H9 (cell line): ENCODE measurements at regions not wholly inside any gene's neighbourhood (a gene's known extent, or its start where the extent isn't known, plus 50 kb on each side); places are given as distances from the start of the nearest gene placed in this dataset.

Source experiments
- DNase-seq: peaks from one replicate; pipeline ENCODE4 v3.0.0-alpha.2; 2017
- H2AFZ ChIP-seq: one replicate; pipeline ENCODE4 v1.6.1; 2013; ENCODE audit warnings: mild to moderate bottlenecking, low read length, control low read depth, moderate library complexity
- H2AK5ac ChIP-seq: 2 replicates; pipeline ENCODE4 v1.6.1; 2013; ENCODE audit warnings: low read length, control low read depth, mixed read lengths; ENCODE audit not compliant: insufficient read length
- H2BK120ac ChIP-seq: one replicate; pipeline ENCODE4 v1.6.1; 2013; ENCODE audit warnings: low read depth, mild to moderate bottlenecking, low read length, control low read depth, inconsistent platforms; ENCODE audit not compliant: poor library complexity, severe bottlenecking
- H2BK12ac ChIP-seq: 2 replicates; pipeline ENCODE4 v1.6.1; 2013; ENCODE audit warnings: low read length, control low read depth, mixed read lengths, low read depth; ENCODE audit not compliant: insufficient read length
- H2BK15ac ChIP-seq: 2 replicates; pipeline ENCODE4 v1.6.1; 2013; ENCODE audit warnings: low read depth, low read length, control low read depth
- H2BK20ac ChIP-seq: one replicate; pipeline ENCODE4 v1.6.1; 2013; ENCODE audit warnings: low read depth, mild to moderate bottlenecking, low read length, control low read depth, inconsistent platforms; ENCODE audit not compliant: poor library complexity, severe bottlenecking
- H2BK5ac ChIP-seq: 2 replicates; pipeline ENCODE4 v1.6.1; 2013; ENCODE audit warnings: low read length, control low read depth, mixed read lengths; ENCODE audit not compliant: insufficient read length
- H3K14ac ChIP-seq: 2 replicates; pipeline ENCODE4 v1.6.1; 2013; ENCODE audit warnings: low read length, control low read depth; ENCODE audit not compliant: insufficient read depth
- H3K18ac ChIP-seq: 2 replicates; pipeline ENCODE4 v1.6.1; 2013; ENCODE audit warnings: low read depth, mild to moderate bottlenecking, mixed read lengths, low read length, control low read depth; ENCODE audit not compliant: insufficient read length
- H3K23ac ChIP-seq: 2 replicates; pipeline ENCODE4 v1.6.1; 2013; ENCODE audit warnings: low read length, control low read depth, mixed read lengths, low read depth; ENCODE audit not compliant: insufficient read length
- H3K23me2 ChIP-seq: 2 replicates; pipeline ENCODE4 v1.6.1; 2013; ENCODE audit warnings: low read depth, mild to moderate bottlenecking, mixed read lengths, low read length, control low read depth; ENCODE audit not compliant: insufficient read length, poor library complexity, severe bottlenecking
- H3K27ac ChIP-seq: 2 replicates; pipeline ENCODE4 v1.5.1; 2013; ENCODE audit warnings: low read length, control low read depth, mixed read lengths, low read depth; ENCODE audit not compliant: insufficient read length
- H3K27me3 ChIP-seq: 2 replicates; pipeline ENCODE4 v1.6.1; 2013; ENCODE audit warnings: low read length, control low read depth, inconsistent platforms; ENCODE audit not compliant: insufficient read depth
- H3K4ac ChIP-seq: 2 replicates; pipeline ENCODE4 v1.6.1; 2013; ENCODE audit warnings: low read depth, mild to moderate bottlenecking, control low read depth, inconsistent platforms, low read length, moderate library complexity
- H3K4me1 ChIP-seq: 2 replicates; pipeline ENCODE4 v1.6.1; 2013; ENCODE audit warnings: low read length, control low read depth, inconsistent platforms; ENCODE audit not compliant: insufficient read depth
- H3K4me2 ChIP-seq: 2 replicates; pipeline ENCODE4 v1.6.1; 2013; ENCODE audit warnings: low read length, control low read depth, mixed read lengths; ENCODE audit not compliant: insufficient read length, insufficient read depth
- H3K56ac ChIP-seq: 2 replicates; pipeline ENCODE4 v1.6.1; 2013; ENCODE audit warnings: low read depth, mild to moderate bottlenecking, mixed read lengths, low read length, control low read depth; ENCODE audit not compliant: insufficient read length
- H3K79me1 ChIP-seq: 2 replicates; pipeline ENCODE4 v1.6.1; 2013; ENCODE audit warnings: low read depth, mild to moderate bottlenecking, moderate library complexity, low read length, control low read depth, inconsistent platforms; ENCODE audit not compliant: insufficient read depth, poor library complexity, severe bottlenecking
- H3K79me2 ChIP-seq: 2 replicates; pipeline ENCODE4 v1.6.1; 2013; ENCODE audit warnings: low read length, control low read depth, inconsistent platforms; ENCODE audit not compliant: insufficient read depth
- H3K9ac ChIP-seq: 2 replicates; pipeline ENCODE4 v1.6.1; 2013; ENCODE audit warnings: low read length, control low read depth, mixed read lengths; ENCODE audit not compliant: insufficient read length; ENCODE audit errors: extremely low read depth
- H3K9me3 ChIP-seq: one replicate; pipeline ENCODE4 v1.6.1; 2013; ENCODE audit warnings: low read depth, low read length, inconsistent platforms; ENCODE audit not compliant: control insufficient read depth
- H3T11ph ChIP-seq: one replicate; pipeline ENCODE4 v1.6.1; 2013; ENCODE audit warnings: mild to moderate bottlenecking, low read length, control low read depth, inconsistent platforms
- H4K20me1 ChIP-seq: one replicate; pipeline ENCODE4 v1.6.1; 2013; ENCODE audit not compliant: control insufficient read depth, insufficient read length, insufficient read depth
- H4K5ac ChIP-seq: 2 replicates; pipeline ENCODE4 v1.6.1; 2013; ENCODE audit warnings: low read depth, mild to moderate bottlenecking, mixed read lengths, low read length, control low read depth; ENCODE audit not compliant: insufficient read length
- H4K8ac ChIP-seq: replicated peaks from 2 replicates; pipeline ENCODE4 v1.6.1; 2013; ENCODE audit warnings: low read length, control low read depth, mixed read lengths, low read depth; ENCODE audit not compliant: insufficient read length
- H4K91ac ChIP-seq: 2 replicates; pipeline ENCODE4 v1.6.1; 2013; ENCODE audit warnings: low read depth, mild to moderate bottlenecking, moderate library complexity, mixed read lengths, low read length, control low read depth; ENCODE audit not compliant: insufficient read length
- H3K27ac Mint-ChIP-seq, 3 experiments: 2 replicates in 2 of 3; 3 replicates in 1 of 3; pipeline ENCODE4 v1.8.0; 2020 to 2021; ENCODE audit warnings: mixed read lengths in 3 of 3, mild to moderate bottlenecking in 1 of 3, moderate library complexity in 1 of 3
- H3K27me3 Mint-ChIP-seq: 2 replicates; pipeline ENCODE4 v1.8.0; 2021; ENCODE audit warnings: low read depth, mild to moderate bottlenecking, moderate library complexity, mixed read lengths
- H3K36me3 Mint-ChIP-seq, 3 experiments: 2 replicates in 2 of 3; 3 replicates in 1 of 3; pipeline ENCODE4 v1.8.0; 2020 to 2021; ENCODE audit warnings: low read depth in 3 of 3, mixed read lengths in 3 of 3; ENCODE audit not compliant: insufficient read depth in 1 of 3
- H3K4me1 Mint-ChIP-seq, 2 experiments: 2 replicates each; pipeline ENCODE4 v1.8.0; 2020; ENCODE audit warnings: mixed read lengths in 2 of 2
- H3K4me3 Mint-ChIP-seq, 2 experiments: 2 replicates in 1 of 2; 3 replicates in 1 of 2; pipeline ENCODE4 v1.8.0; 2020 to 2021; ENCODE audit warnings: mild to moderate bottlenecking in 2 of 2, mixed read lengths in 2 of 2, moderate library complexity in 1 of 2
- H3K9me3 Mint-ChIP-seq, 2 experiments: 2 replicates in 1 of 2; 3 replicates in 1 of 2; pipeline ENCODE4 v1.8.0; 2020; ENCODE audit warnings: mild to moderate bottlenecking in 2 of 2, mixed read lengths in 2 of 2, moderate library complexity in 1 of 2
- CTCF ChIP-seq: fragments of 200-600 bp; sonication (generic); conservative IDR thresholded peaks from 3 replicates; pipeline ENCODE4 v1.8.0; 2021; ENCODE audit warnings: antibody characterized with exemption, mild to moderate bottlenecking
- WGBS: extraction: QIAGEN DNeasy Blood & Tissue Kit; methylation state at CpG from one replicate; pipeline ENCODE4 v1.1.7; 2013; ENCODE audit warnings: missing lambda C conversion rate, low lambda C conversion rate, mixed read lengths; ENCODE audit not compliant: insufficient read length; ENCODE audit errors: extremely low coverage; 5-methylcytosine and 5-hydroxymethylcytosine counted together

- H3K56ac ChIP-seq: no peak overlapping the region
- H2BK120ac ChIP-seq: no peak overlapping the region
- no peaks in the 10 kb centered on the region for H4K20me1 ChIP-seq
- H3K79me2 ChIP-seq: no peaks in the 10 kb centered on the region
- no peaks in the 10 kb centered on the region for H3K9me3 Mint-ChIP-seq
- H3T11ph ChIP-seq: no peak overlapping the region
- WGBS: no CpG with 5 or more reads among the region's 1 CpG
- no peak overlapping the region for H3K4me3 Mint-ChIP-seq
- TF ChIP-seq CTCF: no peak
- no peak overlapping the region for H2AFZ ChIP-seq
- H3K36me3 Mint-ChIP-seq: no peaks in the 10 kb centered on the region; a peak in 2 of 7 replicates
- no peaks in the 10 kb centered on the region for H3K4me1 ChIP-seq
- H3K27me3 ChIP-seq: no peaks in the 10 kb centered on the region
- no peak overlapping the region for H3K9ac ChIP-seq
- H3K27ac ChIP-seq: no peak overlapping the region
- H3K4ac ChIP-seq: no peak overlapping the region
- H3K4me2 ChIP-seq: no peak overlapping the region
- no peak overlapping the region for H4K8ac ChIP-seq
- no peak overlapping the region for H3K14ac ChIP-seq
- no peak overlapping the region for H3K18ac ChIP-seq
- H3K9me3 ChIP-seq: no peaks in the 10 kb centered on the region
- no peaks in the 10 kb centered on the region for H3K23me2 ChIP-seq
- no peaks in the 10 kb centered on the region for H3K79me1 ChIP-seq
- peaks cover 4% of the 10 kb centered on the region in 2 experiments; a peak in 2 of 4 replicates for H3K4me1 Mint-ChIP-seq
- H3K27me3 Mint-ChIP-seq: no peaks in the 10 kb centered on the region
- H2BK5ac ChIP-seq: no peak overlapping the region
- no peak overlapping the region for H2BK15ac ChIP-seq
- H2AK5ac ChIP-seq: no peak overlapping the region
- H3K27ac Mint-ChIP-seq: peak overlapping the region in 1 of 3 experiments; percentile 52; a peak in 1 of 7 replicates
- DNase-seq: no peak
- H4K91ac ChIP-seq: no peak overlapping the region
- H4K5ac ChIP-seq: no peak overlapping the region
- H2BK12ac ChIP-seq: no peak overlapping the region
- H2BK20ac ChIP-seq: no peak overlapping the region
- H3K23ac ChIP-seq: no peak overlapping the region
These were observed 631.9 kb upstream of the PKN2 start for GRCh38 chr1:88052167-88052566.
